ENCODE measurements at regions not wholly inside any gene's neighbourhood (a gene's known extent, or its start where the extent isn't known, plus 50 kb on each side); places are given as distances from the start of the nearest gene placed in this dataset.

- 0% methylated on average over 1 of the region's 1 CpG for WGBS (ENCODE audit: low lambda C conversion rate)
- Histone ChIP-seq H3K9ac (ENCODE audit: insufficient read depth, low read depth, low read length) (no peak overlapping the region), H4K20me1 (ENCODE audit: insufficient read depth, low read length) (no peaks in the 10 kb centered on the region), H3K9me3 (ENCODE audit: low read length) (peaks cover 75% of the 10 kb centered on the region), H3K4me2 (ENCODE audit: low read depth, low read length) (no peak overlapping the region), H3K79me2 (ENCODE audit: insufficient read depth, low read length) (no peaks in the 10 kb centered on the region), H3K36me3 (replicated peaks in 1 of 2; ENCODE audit: control insufficient read depth in 1 of 2, insufficient read depth in 2 of 2, low read length in 2 of 2) (no peaks in the 10 kb centered on the region), H3K27me3 (ENCODE audit: control insufficient read depth in 1 of 2, insufficient read depth in 2 of 2, low read length in 2 of 2) (no peaks in the 10 kb centered on the region), H3K27ac (ENCODE audit: extremely low read length, insufficient read depth, low read length) (no peak overlapping the region), H3K4me1 (ENCODE audit: insufficient read depth, low read length) (no peaks in the 10 kb centered on the region), H3K4me3 (replicated peaks in 1 of 3; ENCODE audit: insufficient read depth in 1 of 3, low read depth in 2 of 3, low read length in 3 of 3) (no peak overlapping the region), H2AFZ (ENCODE audit: low read length) (no peak overlapping the region)
- DNase-seq (ENCODE audit: low spot score) (no peak), FAIRE-seq (no peak), ATAC-seq (no peak)
- no TSS peak for BruUV-seq (replicated peaks)
- in situ Hi-C loops (cut with HindIII; ENCODE audit: extremely low pct_ligation_motif_present, low pct_unique_long_range_greater_than_20kb) = no loop called here
- ChIA-PET POLR2A (no interaction called here), CTCF (ENCODE audit: low intra/inter-chr PET ratio, low total read pairs) (no interaction called here)
- intact Hi-C loops (cut with micrococcal nuclease; ENCODE audit: unreplicated experiment) = no loop called here
- TF ChIP-seq ZNF138 (CRISPR knock-in tag; IDR thresholded peaks at IDR 0.05; ENCODE audit: low read depth) (no peak), SKI (IDR thresholded peaks at IDR 0.05; ENCODE audit: partially characterized antibody) (no peak), ZNF691 (CRISPR knock-in tag; IDR thresholded peaks at IDR 0.05; ENCODE audit: borderline replicate concordance, low read depth) (no peak), KAT8 (CRISPR knock-in tag; IDR thresholded peaks at IDR 0.05) (no peak)
These were observed 1324.2 kb downstream of the TECRL start for GRCh38 chr4:63085091-63085490.

- in situ Hi-C loops (cut with HindIII; ENCODE audit: extremely low pct_ligation_motif_present, low pct_unique_long_range_greater_than_20kb) (no loop called here), intact Hi-C loops (cut with micrococcal nuclease; ENCODE audit: unreplicated experiment) (no loop called here)
- ATAC-seq (no peak), FAIRE-seq (no peak), DNase-seq (ENCODE audit: low spot score) (no peak)
- Histone ChIP-seq H4K20me1 (ENCODE audit: insufficient read depth, low read length) (no peaks in the 10 kb centered on the region), H3K79me2 (ENCODE audit: insufficient read depth, low read length) (no peaks in the 10 kb centered on the region), H3K9me3 (ENCODE audit: low read length) (peaks cover 81% of the 10 kb centered on the region), H3K27me3 (ENCODE audit: control insufficient read depth in 1 of 2, insufficient read depth in 2 of 2, low read length in 2 of 2) (no peaks in the 10 kb centered on the region), H3K9ac (ENCODE audit: insufficient read depth, low read depth, low read length) (no peak overlapping the region), H3K27ac (ENCODE audit: extremely low read length, insufficient read depth, low read length) (no peak overlapping the region), H3K4me2 (ENCODE audit: low read depth, low read length) (no peak overlapping the region), H3K36me3 (replicated peaks in 1 of 2; ENCODE audit: control insufficient read depth in 1 of 2, insufficient read depth in 2 of 2, low read length in 2 of 2) (no peaks in the 10 kb centered on the region), H2AFZ (ENCODE audit: low read length) (no peak overlapping the region), H3K4me3 (replicated peaks in 1 of 3; ENCODE audit: insufficient read depth in 1 of 3, low read depth in 2 of 3, low read length in 3 of 3) (no peak overlapping the region), H3K4me1 (ENCODE audit: insufficient read depth, low read length) (no peaks in the 10 kb centered on the region)
- BruUV-seq (replicated peaks) = no TSS peak
- CTCF ChIA-PET (ENCODE audit: low intra/inter-chr PET ratio, low total read pairs) = no interaction called here
- WGBS (ENCODE audit: low lambda C conversion rate) = 0% methylated on average over 1 of the region's 1 CpG
- TF ChIP-seq ZBTB20 (CRISPR knock-in tag; IDR thresholded peaks at IDR 0.05; ENCODE audit: borderline replicate concordance, low read depth) (no peak), ZNF660 (CRISPR knock-in tag; IDR thresholded peaks at IDR 0.05; ENCODE audit: borderline replicate concordance, low read depth) (no peak), MNT (IDR thresholded peaks at IDR 0.05) (no peak), ATAD3A (CRISPR knock-in tag; IDR thresholded peaks at IDR 0.05) (no peak)
- POLR2A ChIA-PET = no interaction called here
These were observed 1328.3 kb downstream of the TECRL start for GRCh38 chr4:63080934-63081333.

Measured in HepG2 (cell line).